ENCODE measurements at regions not wholly inside any gene's neighbourhood (a gene's known extent, or its start where the extent isn't known, plus 50 kb on each side); places are given as distances from the start of the nearest gene placed in this dataset.

- H3K27me3 ChIP-seq (ENCODE audit: control insufficient read depth, insufficient read depth, low read length) = no peaks in the 10 kb centered on the region
- no peak for FAIRE-seq
- no peaks in the 10 kb centered on the region for H3K36me3 ChIP-seq (ENCODE audit: control insufficient read depth, insufficient read depth, low read length)
- no peak overlapping the region for H3K4me3 ChIP-seq (ENCODE audit: low read depth, low read length)
- no peak for TF ChIP-seq CTCF (IDR thresholded peaks at IDR 0.05; ENCODE audit: insufficient read depth, low read length, severe bottlenecking)
- no peak for DNase-seq (ENCODE audit: low read depth)
Observed at GRCh38 chr5:107099506-107099905, 571.2 kb downstream of the EFNA5 start.

- Histone ChIP-seq H3K4me3 (ENCODE audit: low read depth, low read length) (no peak overlapping the region), H3K27me3 (ENCODE audit: control insufficient read depth, insufficient read depth, low read length) (no peaks in the 10 kb centered on the region), H3K36me3 (ENCODE audit: control insufficient read depth, insufficient read depth, low read length) (no peaks in the 10 kb centered on the region)
- TF ChIP-seq CTCF (IDR thresholded peaks at IDR 0.05; ENCODE audit: insufficient read depth, low read length, severe bottlenecking) = no peak
- peak; percentile 78 for DNase-seq (ENCODE audit: low read depth)
- peak; percentile 7 for FAIRE-seq
Observed at GRCh38 chr5:107092695-107093094, 578.0 kb downstream of the EFNA5 start.

GRCh38 chr5:107090506-107090905, 580.2 kb downstream of the EFNA5 start:
- no peak for FAIRE-seq

GRCh38 chr5:107088907-107089306, 581.8 kb downstream of the EFNA5 start:
- TF ChIP-seq CTCF (IDR thresholded peaks at IDR 0.05; ENCODE audit: insufficient read depth, low read length, severe bottlenecking) = no peak
- DNase-seq (ENCODE audit: low read depth) (no peak), FAIRE-seq (no peak)
- no peaks in the 10 kb centered on the region for H3K27me3 ChIP-seq (ENCODE audit: control insufficient read depth, insufficient read depth, low read length)
- no peak overlapping the region for H3K4me3 ChIP-seq (ENCODE audit: low read depth, low read length)
- H3K36me3 ChIP-seq (ENCODE audit: control insufficient read depth, insufficient read depth, low read length) = no peaks in the 10 kb centered on the region

More at GRCh38 chr5:107090506-107090905, 580.2 kb downstream of the EFNA5 start:
- no peak for TF ChIP-seq CTCF (IDR thresholded peaks at IDR 0.05; ENCODE audit: insufficient read depth, low read length, severe bottlenecking)
- no peaks in the 10 kb centered on the region for H3K27me3 ChIP-seq (ENCODE audit: control insufficient read depth, insufficient read depth, low read length)
- no peak for DNase-seq (ENCODE audit: low read depth)
- H3K36me3 ChIP-seq (ENCODE audit: control insufficient read depth, insufficient read depth, low read length) = no peaks in the 10 kb centered on the region
- H3K4me3 ChIP-seq (ENCODE audit: low read depth, low read length) = no peak overlapping the region

GRCh38 chr5:107085572-107085971, 585.2 kb downstream of the EFNA5 start:
- DNase-seq (ENCODE audit: low read depth) (no peak), FAIRE-seq (no peak)
- no peaks in the 10 kb centered on the region for H3K27me3 ChIP-seq (ENCODE audit: control insufficient read depth, insufficient read depth, low read length)
- no peaks in the 10 kb centered on the region for H3K36me3 ChIP-seq (ENCODE audit: control insufficient read depth, insufficient read depth, low read length)
- TF ChIP-seq CTCF (IDR thresholded peaks at IDR 0.05; ENCODE audit: insufficient read depth, low read length, severe bottlenecking) = no peak
- no peak overlapping the region for H3K4me3 ChIP-seq (ENCODE audit: low read depth, low read length)

- TF ChIP-seq CTCF (IDR thresholded peaks at IDR 0.05; ENCODE audit: insufficient read depth, low read length, severe bottlenecking) = no peak
- no peak for FAIRE-seq
- Histone ChIP-seq H3K36me3 (ENCODE audit: control insufficient read depth, insufficient read depth, low read length) (no peaks in the 10 kb centered on the region), H3K27me3 (ENCODE audit: control insufficient read depth, insufficient read depth, low read length) (no peaks in the 10 kb centered on the region), H3K4me3 (ENCODE audit: low read depth, low read length) (no peak overlapping the region)
- no peak for DNase-seq (ENCODE audit: low read depth)
Observed at GRCh38 chr5:107074996-107075395, 595.7 kb downstream of the EFNA5 start.
